ENCODE measurements at regions not wholly inside any gene's neighbourhood (a gene's known extent, or its start where the extent isn't known, plus 50 kb on each side); places are given as distances from the start of the nearest gene placed in this dataset.

GRCh38 chr6:17182961-17183360 lies 81.1 kb downstream of the STMND1 start:
- Mint-ChIP-seq H3K4me3 (no peak overlapping the region), H3K4me1 (no peaks in the 10 kb centered on the region), H3K36me3 (no peaks in the 10 kb centered on the region), H3K9me3 (peaks cover 21% of the 10 kb centered on the region), H3K27me3 (ENCODE audit: low read depth) (peaks cover 6% of the 10 kb centered on the region), H3K27ac (no peak overlapping the region)
- no peak for DNase-seq (ENCODE audit: low spot score in 2 of 2, unreplicated experiment in 2 of 2)
- no peak for TF ChIP-seq CTCF (IDR thresholded peaks at IDR 0.05; ENCODE audit: unreplicated experiment)

GRCh38 chr6:17186925-17187324 lies 85.1 kb downstream of the STMND1 start:
- H3K27ac Mint-ChIP-seq, result no peak overlapping the region
- no peak overlapping the region for H3K4me3 Mint-ChIP-seq
- peaks cover 18% of the 10 kb centered on the region for H3K27me3 Mint-ChIP-seq (ENCODE audit: low read depth)
- peaks cover 16% of the 10 kb centered on the region for H3K9me3 Mint-ChIP-seq
- TF ChIP-seq CTCF (IDR thresholded peaks at IDR 0.05; ENCODE audit: unreplicated experiment), result no peak
- H3K36me3 Mint-ChIP-seq, result no peaks in the 10 kb centered on the region
- no peak for DNase-seq (ENCODE audit: low spot score in 2 of 2, unreplicated experiment in 2 of 2)
- H3K4me1 Mint-ChIP-seq, result no peaks in the 10 kb centered on the region

GRCh38 chr6:17193106-17193775 lies 87.9 kb upstream of the RBM24 start:
- no peaks in the 10 kb centered on the region for H3K36me3 Mint-ChIP-seq
- no peak for TF ChIP-seq CTCF (IDR thresholded peaks at IDR 0.05; ENCODE audit: unreplicated experiment)
- DNase-seq (ENCODE audit: low spot score in 2 of 2, unreplicated experiment in 2 of 2), result no peak
- H3K27me3 Mint-ChIP-seq (ENCODE audit: low read depth), result peaks cover 16% of the 10 kb centered on the region
- no peaks in the 10 kb centered on the region for H3K4me1 Mint-ChIP-seq
- H3K27ac Mint-ChIP-seq, result no peak overlapping the region
- no peak overlapping the region for H3K4me3 Mint-ChIP-seq
- H3K9me3 Mint-ChIP-seq, result peaks cover 5% of the 10 kb centered on the region

GRCh38 chr6:17197607-17198006 lies 83.6 kb upstream of the RBM24 start:
- no peak for DNase-seq (ENCODE audit: low spot score in 2 of 2, unreplicated experiment in 2 of 2)
- H3K4me1 Mint-ChIP-seq, result peaks cover 4% of the 10 kb centered on the region
- no peak for TF ChIP-seq CTCF (IDR thresholded peaks at IDR 0.05; ENCODE audit: unreplicated experiment)
- H3K27me3 Mint-ChIP-seq (ENCODE audit: low read depth), result peaks cover 10% of the 10 kb centered on the region
- no peak overlapping the region for H3K4me3 Mint-ChIP-seq
- H3K36me3 Mint-ChIP-seq, result no peaks in the 10 kb centered on the region
- H3K9me3 Mint-ChIP-seq, result no peaks in the 10 kb centered on the region
- H3K27ac Mint-ChIP-seq, result no peak overlapping the region

GRCh38 chr6:17200395-17200794 lies 80.8 kb upstream of the RBM24 start:
- no peak for DNase-seq (ENCODE audit: low spot score in 2 of 2, unreplicated experiment in 2 of 2)
- no peak for TF ChIP-seq CTCF (IDR thresholded peaks at IDR 0.05; ENCODE audit: unreplicated experiment)
- Mint-ChIP-seq H3K9me3 (no peaks in the 10 kb centered on the region), H3K4me1 (peaks cover 6% of the 10 kb centered on the region), H3K4me3 (no peak overlapping the region), H3K27ac (no peak overlapping the region), H3K27me3 (ENCODE audit: low read depth) (peaks cover 10% of the 10 kb centered on the region), H3K36me3 (no peaks in the 10 kb centered on the region)

GRCh38 chr6:17202526-17202925 lies 78.6 kb upstream of the RBM24 start:
- peaks cover 6% of the 10 kb centered on the region for H3K4me1 Mint-ChIP-seq
- no peak for DNase-seq (ENCODE audit: low spot score in 2 of 2, unreplicated experiment in 2 of 2)
- TF ChIP-seq CTCF (IDR thresholded peaks at IDR 0.05; ENCODE audit: unreplicated experiment), result no peak
- no peak overlapping the region for H3K4me3 Mint-ChIP-seq
- H3K27ac Mint-ChIP-seq, result no peak overlapping the region
- H3K9me3 Mint-ChIP-seq, result peaks cover 4% of the 10 kb centered on the region
- peaks cover 10% of the 10 kb centered on the region for H3K27me3 Mint-ChIP-seq (ENCODE audit: low read depth)
- no peaks in the 10 kb centered on the region for H3K36me3 Mint-ChIP-seq

Data from mesothelial cell of epicardium (in vitro differentiated cells).